T-helper 1 cell treated with Interleukin-12 subunit alpha and Interleukin-12 subunit beta and Interleukin-4 antibody, amounts not matched to agents 30 μg/mL and 1 μg/mL, for 36 hours (primary cell): ENCODE measurements at regions not wholly inside any gene's neighbourhood (a gene's known extent, or its start where the extent isn't known, plus 50 kb on each side); places are given as distances from the start of the nearest gene placed in this dataset.

Experiments used
- H3K27ac Mint-ChIP-seq: one replicate; pipeline ENCODE4 v1.8.0; 2021; ENCODE audit warnings: mild to moderate bottlenecking, mixed read lengths
- H3K27me3 Mint-ChIP-seq: one replicate; pipeline ENCODE4 v1.8.0; 2021; ENCODE audit warnings: low read depth, mixed read lengths
- H3K36me3 Mint-ChIP-seq: one replicate; pipeline ENCODE4 v1.8.0; 2021; ENCODE audit warnings: low read depth, mixed read lengths
- H3K4me1 Mint-ChIP-seq: one replicate; pipeline ENCODE4 v1.8.0; 2021; ENCODE audit warnings: low read depth, mixed read lengths
- H3K4me3 Mint-ChIP-seq: one replicate; pipeline ENCODE4 v1.8.0; 2021; ENCODE audit warnings: mild to moderate bottlenecking, moderate library complexity, mixed read lengths
- H3K9me3 Mint-ChIP-seq: one replicate; pipeline ENCODE4 v1.8.0; 2021; ENCODE audit warnings: mixed read lengths

DNA sequence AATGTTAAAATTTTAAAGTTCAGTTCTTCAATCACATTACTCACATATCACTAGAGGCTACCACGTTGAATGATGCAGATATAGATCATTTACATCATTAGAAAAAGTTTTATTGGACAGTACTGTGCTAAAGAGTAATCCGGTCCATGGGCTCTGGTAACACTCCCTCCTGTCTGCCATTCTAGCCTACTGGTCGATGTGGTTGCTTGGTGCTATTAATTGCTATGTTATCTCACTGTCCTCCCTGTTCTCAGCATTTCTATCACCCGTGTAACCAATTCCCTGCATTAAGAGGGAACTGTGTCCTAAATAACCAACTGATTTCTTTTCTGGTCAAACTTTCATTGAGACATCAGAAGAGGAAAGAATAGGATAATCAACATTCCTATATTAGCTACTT, 347.5 kb upstream of the RBMS3 start:
- Mint-ChIP-seq H3K27ac (no peak overlapping the region), H3K4me1 (peaks cover 28% of the 10 kb centered on the region), H3K9me3 (peaks cover 3% of the 10 kb centered on the region), H3K36me3 (no peaks in the 10 kb centered on the region), H3K4me3 (no peak overlapping the region), H3K27me3 (no peaks in the 10 kb centered on the region)

DNA sequence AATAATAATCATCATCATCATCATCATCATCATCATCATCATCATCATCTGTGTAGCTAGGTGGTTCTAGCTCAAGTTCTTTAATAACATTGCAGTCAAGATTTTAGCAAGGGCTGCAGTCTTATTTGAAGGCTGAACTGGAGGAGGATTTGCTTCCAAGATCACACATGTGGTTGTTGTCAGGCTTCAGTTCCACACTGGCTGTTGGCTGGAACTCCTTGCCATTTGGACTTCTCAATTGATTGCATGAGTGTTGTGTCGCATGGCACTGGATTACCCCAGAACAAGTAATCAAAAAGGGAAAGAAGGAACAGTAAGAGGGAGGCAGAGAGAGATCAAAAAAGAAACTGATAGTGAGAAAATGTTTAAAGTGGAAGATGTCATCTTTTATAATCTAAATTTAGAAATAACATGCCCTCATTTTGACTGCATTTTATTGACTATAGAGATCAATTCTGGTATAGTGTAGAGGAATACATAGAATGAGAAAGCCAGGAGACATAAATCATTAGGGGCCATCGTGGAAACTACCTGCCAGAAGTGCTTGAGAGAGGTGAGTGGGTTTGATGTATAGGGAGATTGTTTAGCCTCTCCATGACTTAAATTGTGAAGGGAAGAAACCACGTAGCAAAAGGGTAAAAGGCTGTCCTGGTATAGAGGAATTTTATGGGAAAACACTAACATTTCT, 346.6 kb upstream of the RBMS3 start:
- Mint-ChIP-seq H3K4me3 (peak overlapping the region; percentile 66), H3K36me3 (peaks cover 1% of the 10 kb centered on the region), H3K27ac (peak overlapping the region; percentile 67), H3K9me3 (peaks cover 3% of the 10 kb centered on the region), H3K27me3 (no peaks in the 10 kb centered on the region), H3K4me1 (peaks cover 34% of the 10 kb centered on the region)

DNA sequence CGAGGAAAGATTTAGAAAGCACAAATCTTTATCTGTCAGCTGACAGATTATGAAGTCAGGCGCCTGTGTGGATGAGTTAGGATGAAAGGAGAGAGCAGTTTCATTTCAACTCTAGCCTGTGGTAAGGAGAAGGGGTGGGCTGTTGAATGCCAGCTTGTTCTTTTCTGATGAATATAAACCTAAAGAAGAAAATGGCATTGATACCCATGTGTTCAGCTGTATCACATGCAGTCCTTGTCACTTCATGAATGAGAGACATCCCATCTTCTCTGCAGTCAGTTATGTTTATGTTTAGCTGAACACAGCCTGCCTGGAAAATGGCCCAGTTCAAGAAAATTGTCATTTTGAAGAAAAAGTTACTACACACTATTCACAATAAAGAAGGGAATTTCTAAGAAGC, 345.7 kb upstream of the RBMS3 start:
- Mint-ChIP-seq H3K9me3 (peaks cover 3% of the 10 kb centered on the region), H3K4me3 (peak overlapping the region; percentile 61), H3K36me3 (peaks cover 1% of the 10 kb centered on the region), H3K4me1 (peaks cover 36% of the 10 kb centered on the region), H3K27me3 (no peaks in the 10 kb centered on the region), H3K27ac (peak overlapping the region; percentile 71)

DNA sequence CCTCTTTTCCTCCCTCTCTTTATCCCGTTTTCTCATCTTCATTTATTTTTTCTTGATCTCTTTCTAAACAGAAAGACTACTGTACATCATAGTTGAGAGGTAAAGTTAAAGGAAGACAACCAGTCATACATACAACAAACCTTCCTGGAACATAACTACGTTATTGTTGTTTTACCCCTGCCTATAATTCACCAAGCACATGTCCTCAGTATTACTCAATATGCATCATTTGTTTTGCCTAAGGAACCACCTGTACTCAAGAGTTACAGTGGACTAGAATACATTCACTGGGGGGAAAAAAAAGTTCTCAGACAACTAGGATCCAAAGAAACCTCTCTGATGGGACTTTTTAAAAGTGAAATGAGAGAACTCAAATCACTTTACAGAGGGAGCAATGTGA, 344.7 kb upstream of the RBMS3 start:
- peak overlapping the region; percentile 35 for H3K4me3 Mint-ChIP-seq
- H3K27ac Mint-ChIP-seq, result peak overlapping the region; percentile 60
- H3K4me1 Mint-ChIP-seq, result peaks cover 43% of the 10 kb centered on the region
- H3K36me3 Mint-ChIP-seq, result peaks cover 1% of the 10 kb centered on the region
- H3K9me3 Mint-ChIP-seq, result peaks cover 3% of the 10 kb centered on the region
- no peaks in the 10 kb centered on the region for H3K27me3 Mint-ChIP-seq

DNA sequence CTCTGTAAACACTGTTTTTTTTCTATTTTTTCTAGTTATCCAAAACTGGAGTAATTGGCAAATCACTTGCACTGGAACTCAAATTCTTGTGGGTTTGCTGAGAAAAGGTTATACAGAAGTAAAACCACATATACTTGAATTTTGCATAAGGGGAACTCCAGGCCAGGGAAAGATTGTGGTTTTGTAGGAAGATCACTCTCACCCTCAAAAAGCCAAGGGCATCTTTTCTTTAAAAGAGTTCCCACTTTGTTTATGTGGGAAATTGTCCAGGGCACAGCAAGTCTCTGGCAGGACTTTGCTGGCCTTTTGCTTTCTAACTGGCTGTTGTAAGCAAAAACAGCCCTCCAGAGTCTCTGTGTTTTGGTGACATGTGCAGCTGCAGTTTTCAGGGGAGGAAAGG, 340.3 kb upstream of the RBMS3 start:
- H3K27ac Mint-ChIP-seq, result peak overlapping the region; percentile 22
- peaks cover 5% of the 10 kb centered on the region for H3K9me3 Mint-ChIP-seq
- H3K27me3 Mint-ChIP-seq, result peaks cover 17% of the 10 kb centered on the region
- peaks cover 27% of the 10 kb centered on the region for H3K4me1 Mint-ChIP-seq
- H3K36me3 Mint-ChIP-seq, result peaks cover 4% of the 10 kb centered on the region
- peak overlapping the region; percentile 29 for H3K4me3 Mint-ChIP-seq

DNA sequence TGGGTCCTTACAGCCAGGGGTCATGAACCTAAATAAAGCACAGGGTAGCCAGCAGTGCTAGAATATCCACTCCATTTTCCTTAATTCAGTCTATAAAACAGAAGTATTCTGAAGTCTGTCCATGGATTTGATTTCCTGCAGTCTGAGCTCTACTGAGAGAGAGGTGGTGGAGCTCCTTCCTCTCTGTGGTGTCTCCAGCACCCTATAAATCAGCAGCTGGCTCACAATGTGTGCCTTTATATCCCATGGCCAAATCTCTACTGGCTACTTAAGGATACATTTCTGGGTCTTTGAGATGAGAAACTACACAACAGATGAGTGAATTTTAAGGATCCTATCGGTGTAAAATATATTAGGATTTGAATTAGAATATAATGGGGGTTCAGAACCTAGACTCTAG, 339.9 kb upstream of the RBMS3 start:
- H3K27ac Mint-ChIP-seq, result peak overlapping the region; percentile 22
- H3K36me3 Mint-ChIP-seq, result peaks cover 4% of the 10 kb centered on the region
- H3K9me3 Mint-ChIP-seq, result peaks cover 7% of the 10 kb centered on the region
- peaks cover 19% of the 10 kb centered on the region for H3K27me3 Mint-ChIP-seq
- no peak overlapping the region for H3K4me3 Mint-ChIP-seq
- peaks cover 26% of the 10 kb centered on the region for H3K4me1 Mint-ChIP-seq

DNA sequence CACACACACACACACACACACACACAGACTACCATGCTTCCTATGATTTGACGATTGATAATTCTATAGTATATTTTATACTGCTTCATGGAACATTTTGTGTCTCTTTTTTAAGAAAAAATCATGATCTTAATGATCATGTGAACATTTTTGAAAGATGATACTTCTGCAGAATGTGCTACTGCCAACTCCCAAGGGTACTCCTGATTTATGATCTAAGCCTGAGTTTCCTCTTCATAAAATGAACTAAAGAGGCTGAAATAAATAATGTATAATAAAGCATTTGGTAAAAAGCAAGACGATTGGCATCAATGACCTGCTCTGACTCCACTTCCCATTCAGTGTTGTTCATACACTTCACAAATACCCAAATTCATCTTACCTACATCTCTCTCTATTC, 333.8 kb upstream of the RBMS3 start:
- no peaks in the 10 kb centered on the region for H3K4me1 Mint-ChIP-seq
- H3K27ac Mint-ChIP-seq, result no peak overlapping the region
- peaks cover 11% of the 10 kb centered on the region for H3K9me3 Mint-ChIP-seq
- H3K36me3 Mint-ChIP-seq, result peaks cover 6% of the 10 kb centered on the region
- no peak overlapping the region for H3K4me3 Mint-ChIP-seq
- H3K27me3 Mint-ChIP-seq, result peaks cover 23% of the 10 kb centered on the region

DNA sequence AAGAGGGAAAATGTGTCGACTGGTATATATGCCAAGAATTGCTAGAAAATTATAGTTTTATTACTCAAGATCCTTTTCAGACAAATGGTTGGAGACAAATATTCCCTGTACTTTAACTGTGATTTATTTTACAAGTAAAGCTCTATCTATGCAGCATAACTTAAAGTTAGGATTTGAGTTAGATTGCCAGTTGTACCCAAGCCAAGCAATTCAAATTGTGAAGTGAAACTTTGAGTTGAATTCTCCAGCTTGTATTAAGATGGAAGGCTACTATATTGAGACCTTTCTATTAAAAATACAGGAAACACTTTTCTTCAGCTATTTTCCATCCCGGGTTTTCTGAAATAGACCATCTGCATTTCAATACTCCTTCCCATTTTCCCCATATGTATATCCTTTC, 333.1 kb upstream of the RBMS3 start:
- H3K27me3 Mint-ChIP-seq, result peaks cover 23% of the 10 kb centered on the region
- H3K27ac Mint-ChIP-seq, result no peak overlapping the region
- no peaks in the 10 kb centered on the region for H3K4me1 Mint-ChIP-seq
- peaks cover 11% of the 10 kb centered on the region for H3K9me3 Mint-ChIP-seq
- peaks cover 6% of the 10 kb centered on the region for H3K36me3 Mint-ChIP-seq
- no peak overlapping the region for H3K4me3 Mint-ChIP-seq

DNA sequence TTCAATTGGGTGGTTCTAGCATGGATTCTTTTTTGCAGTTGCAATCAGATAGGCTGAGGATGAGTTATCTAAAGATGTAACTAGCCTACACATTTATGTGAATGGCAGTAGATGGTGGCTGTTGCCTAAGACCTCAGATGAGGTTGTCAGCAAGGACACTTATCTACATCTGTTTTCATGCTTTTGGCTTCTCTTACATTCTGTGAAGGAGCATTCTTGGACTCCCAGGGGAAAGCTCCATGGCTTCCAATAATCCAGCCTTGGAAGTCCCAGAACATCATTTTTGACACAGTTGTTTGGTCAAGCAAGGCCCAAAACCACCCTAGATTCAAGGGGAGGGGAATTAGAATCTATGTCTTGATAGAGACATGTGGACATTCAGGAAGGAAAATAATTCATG, 332.2 kb upstream of the RBMS3 start:
- Mint-ChIP-seq H3K27ac (no peak overlapping the region), H3K9me3 (peaks cover 11% of the 10 kb centered on the region), H3K4me3 (no peak overlapping the region), H3K36me3 (peaks cover 6% of the 10 kb centered on the region), H3K27me3 (peaks cover 14% of the 10 kb centered on the region), H3K4me1 (no peaks in the 10 kb centered on the region)

DNA sequence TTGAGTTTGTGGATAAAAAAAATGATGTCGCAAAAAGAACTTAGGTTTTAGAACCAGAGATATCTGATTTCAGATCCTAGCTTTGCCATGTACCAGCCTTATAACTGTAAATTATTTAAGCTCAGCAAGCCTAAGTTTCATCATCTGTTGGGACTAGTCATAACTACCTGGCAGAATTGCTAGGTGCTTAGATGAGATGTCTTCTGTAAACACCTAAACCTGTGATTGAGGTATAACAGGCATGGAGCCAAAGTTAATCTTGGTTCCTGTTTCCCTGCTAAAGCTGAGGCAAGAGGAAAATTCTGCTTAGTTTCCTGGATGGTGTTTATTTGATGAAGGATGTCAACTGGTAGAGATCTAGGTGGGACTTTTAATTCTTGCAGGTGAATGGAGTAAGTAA, 331.3 kb upstream of the RBMS3 start:
- H3K4me1 Mint-ChIP-seq, result peaks cover 3% of the 10 kb centered on the region
- no peak overlapping the region for H3K27ac Mint-ChIP-seq
- peaks cover 11% of the 10 kb centered on the region for H3K27me3 Mint-ChIP-seq
- peaks cover 12% of the 10 kb centered on the region for H3K9me3 Mint-ChIP-seq
- peaks cover 4% of the 10 kb centered on the region for H3K36me3 Mint-ChIP-seq
- no peak overlapping the region for H3K4me3 Mint-ChIP-seq

DNA sequence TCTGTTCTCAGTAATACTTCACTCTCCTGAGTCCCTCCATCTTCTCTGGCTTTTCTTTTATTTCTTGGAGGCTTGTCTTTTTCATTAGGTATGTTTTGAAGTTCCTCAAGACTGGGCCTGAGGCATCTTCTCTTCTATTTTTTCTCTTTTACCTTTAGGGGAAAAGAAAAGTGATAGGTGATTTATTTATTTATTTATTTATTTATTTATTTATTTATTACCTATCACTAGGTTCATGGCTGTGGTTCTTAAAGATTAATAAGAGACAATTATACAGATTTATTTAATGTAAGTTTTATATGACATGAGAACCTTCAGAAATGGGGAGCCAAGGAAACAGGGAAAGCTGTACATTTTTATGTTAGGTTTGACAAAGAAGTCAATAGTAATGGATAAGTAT, 330.3 kb upstream of the RBMS3 start:
- Mint-ChIP-seq H3K27ac (no peak overlapping the region), H3K27me3 (peaks cover 6% of the 10 kb centered on the region), H3K36me3 (peaks cover 3% of the 10 kb centered on the region), H3K4me1 (peaks cover 3% of the 10 kb centered on the region), H3K9me3 (peaks cover 10% of the 10 kb centered on the region), H3K4me3 (no peak overlapping the region)

DNA sequence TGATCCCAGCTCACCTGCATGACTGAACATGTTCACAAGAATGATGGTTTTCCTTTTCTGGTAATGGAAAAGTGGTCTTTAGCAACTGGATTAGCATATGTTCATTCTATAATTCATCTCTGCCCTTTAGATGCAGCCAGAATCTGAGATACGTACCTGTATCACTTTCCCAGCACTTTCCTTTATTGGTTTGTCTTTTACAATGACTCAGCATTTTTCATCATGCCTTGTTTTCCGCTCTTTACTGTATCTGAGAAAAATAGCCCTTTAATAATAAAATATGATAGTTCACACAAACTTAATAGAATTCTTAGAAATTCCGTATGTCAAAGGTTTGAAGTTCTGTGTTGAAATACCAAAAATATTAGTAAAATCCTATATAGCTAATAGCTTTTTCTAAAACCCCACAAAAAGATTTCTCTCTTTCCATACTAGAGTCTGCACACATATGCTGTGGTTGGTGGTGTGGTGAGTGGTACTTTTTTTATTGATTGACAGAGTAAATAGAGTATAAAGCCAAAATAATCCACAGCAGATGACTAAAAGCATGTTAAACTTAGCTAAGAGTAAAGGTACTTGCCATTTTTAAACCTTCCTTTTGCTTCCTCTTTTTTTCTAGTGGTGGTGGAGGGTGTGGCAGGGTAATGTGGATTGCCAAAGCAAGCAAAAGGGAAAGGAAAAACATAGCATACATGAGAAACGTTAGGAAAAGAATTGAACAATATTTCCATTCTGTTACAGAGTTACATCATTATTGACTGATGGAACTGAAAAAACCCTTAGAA, 328.9 kb upstream of the RBMS3 start:
- Mint-ChIP-seq H3K4me1 (peaks cover 3% of the 10 kb centered on the region), H3K9me3 (peaks cover 9% of the 10 kb centered on the region), H3K27me3 (peaks cover 5% of the 10 kb centered on the region), H3K4me3 (no peak overlapping the region), H3K36me3 (peaks cover 3% of the 10 kb centered on the region), H3K27ac (no peak overlapping the region)

DNA sequence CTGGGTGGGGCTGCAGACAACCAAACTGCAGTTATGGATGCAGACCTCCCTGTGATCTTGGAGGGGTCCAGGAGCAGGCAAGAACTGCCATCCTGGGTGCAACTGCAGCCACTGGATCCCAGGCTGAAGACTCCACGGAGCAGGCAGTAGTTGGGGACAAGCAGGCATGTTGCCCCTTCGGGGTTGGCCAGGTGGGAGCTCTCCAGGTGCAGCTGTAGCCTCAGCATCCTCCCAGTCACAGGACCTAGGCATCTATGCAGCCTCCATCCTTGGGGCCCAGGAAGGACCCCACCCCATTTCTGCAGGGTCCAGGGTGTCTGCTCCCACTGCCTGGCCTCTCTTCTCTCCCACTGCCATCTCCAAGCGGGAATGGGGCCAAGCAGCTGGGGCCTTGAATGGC, 322.2 kb upstream of the RBMS3 start:
- Mint-ChIP-seq H3K36me3 (no peaks in the 10 kb centered on the region), H3K27ac (no peak overlapping the region), H3K4me1 (peaks cover 3% of the 10 kb centered on the region), H3K4me3 (no peak overlapping the region), H3K9me3 (peaks cover 19% of the 10 kb centered on the region), H3K27me3 (no peaks in the 10 kb centered on the region)

DNA sequence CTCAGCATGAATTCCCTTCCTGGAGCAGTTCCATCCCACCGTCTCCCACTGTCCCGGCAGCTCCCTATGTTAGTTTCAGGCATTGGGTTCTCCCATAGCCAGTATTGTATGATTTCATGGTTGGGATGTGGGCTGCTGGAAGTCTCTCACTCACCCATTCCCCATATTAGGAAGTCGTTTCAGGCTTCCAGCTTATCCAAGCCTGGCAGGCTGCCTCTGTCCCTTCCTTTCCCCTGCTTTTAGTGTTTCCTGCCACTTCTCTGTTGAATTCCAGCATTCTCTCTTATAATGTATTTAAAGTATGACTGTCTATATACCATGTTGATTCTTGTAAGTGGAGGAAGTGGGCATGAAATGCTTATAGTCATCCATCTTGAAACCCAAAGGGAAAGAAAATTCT, 309.7 kb upstream of the RBMS3 start:
- no peak overlapping the region for H3K4me3 Mint-ChIP-seq
- H3K4me1 Mint-ChIP-seq, result no peaks in the 10 kb centered on the region
- H3K27me3 Mint-ChIP-seq, result peaks cover 4% of the 10 kb centered on the region
- H3K27ac Mint-ChIP-seq, result no peak overlapping the region
- H3K9me3 Mint-ChIP-seq, result peaks cover 49% of the 10 kb centered on the region
- H3K36me3 Mint-ChIP-seq, result peaks cover 7% of the 10 kb centered on the region

DNA sequence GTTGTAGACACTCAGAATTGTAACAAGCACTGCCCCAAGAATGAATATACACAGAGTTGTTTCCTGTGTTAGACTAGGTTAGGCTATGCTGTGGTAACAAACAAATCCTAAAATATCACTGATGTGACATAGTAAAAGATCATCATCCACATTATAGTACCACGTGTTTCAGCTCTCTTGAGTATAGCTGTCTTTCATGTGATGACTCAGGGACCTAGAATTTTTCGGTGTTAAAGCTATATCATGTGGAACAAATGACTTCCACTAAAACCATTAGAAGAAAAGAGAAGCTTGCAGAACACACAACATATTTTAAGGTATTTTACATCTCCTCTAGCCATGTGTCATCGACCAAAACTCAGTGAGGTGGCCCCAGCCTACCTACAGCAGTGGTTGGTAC, 307.9 kb upstream of the RBMS3 start:
- peaks cover 3% of the 10 kb centered on the region for H3K27me3 Mint-ChIP-seq
- H3K4me1 Mint-ChIP-seq, result no peaks in the 10 kb centered on the region
- H3K9me3 Mint-ChIP-seq, result peaks cover 47% of the 10 kb centered on the region
- H3K27ac Mint-ChIP-seq, result no peak overlapping the region
- peaks cover 7% of the 10 kb centered on the region for H3K36me3 Mint-ChIP-seq
- H3K4me3 Mint-ChIP-seq, result no peak overlapping the region
